GM12878 (cell line): ENCODE measurements at regions not wholly inside any gene's neighbourhood (a gene's known extent, or its start where the extent isn't known, plus 50 kb on each side); places are given as distances from the start of the nearest gene placed in this dataset.

Source experiments
- CREB1 ChIP-seq: IDR thresholded peaks from 2 replicates; pipeline ENCODE4 v1.6.1; 2012; ENCODE audit warnings: low read depth, mild to moderate bottlenecking, inconsistent platforms
- ESRRA ChIP-seq: IDR thresholded peaks from 2 replicates; pipeline ENCODE4 v1.6.1; 2012; ENCODE audit warnings: mild to moderate bottlenecking, low read length, improper control_type of control experiment
- EZH2 ChIP-seq: IDR thresholded peaks from 2 replicates; pipeline ENCODE4 v1.6.1; 2012; ENCODE audit warnings: low read depth, mild to moderate bottlenecking, control low read depth, inconsistent platforms, low read length, borderline replicate concordance; ENCODE audit not compliant: control insufficient read depth
- JUNB ChIP-seq: IDR thresholded peaks from 2 replicates; pipeline ENCODE4 v1.6.1; 2016; ENCODE audit warnings: antibody characterized with exemption, mild to moderate bottlenecking
- PAX8 ChIP-seq: fragments of 450-650 bp; IDR thresholded peaks from 2 replicates; pipeline ENCODE4 v1.6.1; 2017; ENCODE audit warnings: mild to moderate bottlenecking, moderate library complexity
- POLR2A ChIP-seq: IDR thresholded peaks from 2 replicates; pipeline ENCODE4 v1.6.1; 2011; ENCODE audit warnings: low read depth, mild to moderate bottlenecking, low read length
- POLR2AphosphoS5 ChIP-seq: IDR thresholded peaks from 2 replicates; pipeline ENCODE4 v1.6.1; 2011; ENCODE audit warnings: mild to moderate bottlenecking, low read length, inconsistent platforms
- RCOR1 ChIP-seq: conservative IDR thresholded peaks from 2 replicates; pipeline ENCODE4 v1.6.1; 2012; ENCODE audit warnings: low read depth, low read length, improper control_type of control experiment
- SMC3 ChIP-seq: IDR thresholded peaks from 2 replicates; pipeline ENCODE4 v1.6.1; 2011; ENCODE audit warnings: low read length, improper control_type of control experiment, borderline replicate concordance
- ZBED1 ChIP-seq: IDR thresholded peaks from 2 replicates; pipeline ENCODE4 v1.6.1; 2016; ENCODE audit warnings: borderline replicate concordance
- TF ChIP-seq, protein P1 (sequence below): fragments of 450-650 bp; IDR thresholded peaks from 2 replicates; pipeline ENCODE4 v1.6.1; 2016; ENCODE audit warnings: mild to moderate bottlenecking, moderate library complexity, borderline replicate concordance
- TF ChIP-seq, protein P2 (sequence below), 3 experiments: IDR thresholded peaks in 2 of 3; conservative IDR thresholded peaks in 1 of 3; 2 replicates each; pipeline ENCODE4 v1.5.1; 2011; ENCODE audit warnings: low read depth in 3 of 3, low read length in 3 of 3, mild to moderate bottlenecking in 3 of 3, control low read depth in 2 of 3, moderate library complexity in 2 of 3, inconsistent platforms in 1 of 3, mixed read lengths in 1 of 3; ENCODE audit not compliant: control insufficient read depth in 2 of 3, insufficient read depth in 1 of 3; ENCODE audit errors: extremely low read depth in 1 of 3

DNA sequence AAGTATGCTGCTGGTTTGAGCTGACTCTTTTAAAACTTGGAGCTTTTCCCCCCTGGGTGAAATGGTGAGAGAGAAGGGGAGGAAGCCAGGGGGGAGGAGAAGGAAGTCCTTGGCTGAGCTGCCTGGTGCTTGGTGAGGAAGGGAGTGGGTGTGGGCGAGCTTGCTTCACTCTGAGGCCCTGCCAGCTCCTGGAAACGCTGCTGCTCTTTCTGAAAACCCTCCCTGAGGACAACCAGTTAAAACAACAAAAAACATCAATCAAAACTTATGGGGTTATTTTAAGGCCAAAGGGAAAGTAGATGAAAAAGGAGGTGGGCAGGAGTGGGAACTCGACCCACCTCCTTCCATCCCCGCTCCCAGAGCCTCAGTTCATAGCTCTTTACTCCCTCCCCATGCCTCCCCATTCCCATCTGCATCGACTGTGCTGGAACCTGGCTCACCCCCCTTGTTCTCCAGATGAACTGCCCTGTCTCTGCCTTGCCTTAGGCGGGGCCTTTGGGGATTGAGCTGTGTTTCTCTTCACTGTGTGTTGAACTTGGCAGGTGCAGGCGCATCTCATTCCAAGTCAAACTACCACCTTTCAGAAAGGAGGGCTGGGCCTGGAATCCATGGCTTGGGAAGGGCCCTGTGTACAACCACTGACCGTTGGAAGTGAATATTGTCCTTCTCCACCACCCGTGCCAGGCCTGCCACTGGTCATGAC is 166.1 kb downstream of the ZNF621 start:
- TF ChIP-seq EZH2 (no peak), SMC3 (no peak), CREB1 (no peak), RCOR1 (no peak), JUNB (no peak), POLR2A (no peak), POLR2AphosphoS5 (no peak), ZBED1 (no peak), PAX8 (no peak), ESRRA (no peak)
- TF ChIP-seq, protein P1, sequence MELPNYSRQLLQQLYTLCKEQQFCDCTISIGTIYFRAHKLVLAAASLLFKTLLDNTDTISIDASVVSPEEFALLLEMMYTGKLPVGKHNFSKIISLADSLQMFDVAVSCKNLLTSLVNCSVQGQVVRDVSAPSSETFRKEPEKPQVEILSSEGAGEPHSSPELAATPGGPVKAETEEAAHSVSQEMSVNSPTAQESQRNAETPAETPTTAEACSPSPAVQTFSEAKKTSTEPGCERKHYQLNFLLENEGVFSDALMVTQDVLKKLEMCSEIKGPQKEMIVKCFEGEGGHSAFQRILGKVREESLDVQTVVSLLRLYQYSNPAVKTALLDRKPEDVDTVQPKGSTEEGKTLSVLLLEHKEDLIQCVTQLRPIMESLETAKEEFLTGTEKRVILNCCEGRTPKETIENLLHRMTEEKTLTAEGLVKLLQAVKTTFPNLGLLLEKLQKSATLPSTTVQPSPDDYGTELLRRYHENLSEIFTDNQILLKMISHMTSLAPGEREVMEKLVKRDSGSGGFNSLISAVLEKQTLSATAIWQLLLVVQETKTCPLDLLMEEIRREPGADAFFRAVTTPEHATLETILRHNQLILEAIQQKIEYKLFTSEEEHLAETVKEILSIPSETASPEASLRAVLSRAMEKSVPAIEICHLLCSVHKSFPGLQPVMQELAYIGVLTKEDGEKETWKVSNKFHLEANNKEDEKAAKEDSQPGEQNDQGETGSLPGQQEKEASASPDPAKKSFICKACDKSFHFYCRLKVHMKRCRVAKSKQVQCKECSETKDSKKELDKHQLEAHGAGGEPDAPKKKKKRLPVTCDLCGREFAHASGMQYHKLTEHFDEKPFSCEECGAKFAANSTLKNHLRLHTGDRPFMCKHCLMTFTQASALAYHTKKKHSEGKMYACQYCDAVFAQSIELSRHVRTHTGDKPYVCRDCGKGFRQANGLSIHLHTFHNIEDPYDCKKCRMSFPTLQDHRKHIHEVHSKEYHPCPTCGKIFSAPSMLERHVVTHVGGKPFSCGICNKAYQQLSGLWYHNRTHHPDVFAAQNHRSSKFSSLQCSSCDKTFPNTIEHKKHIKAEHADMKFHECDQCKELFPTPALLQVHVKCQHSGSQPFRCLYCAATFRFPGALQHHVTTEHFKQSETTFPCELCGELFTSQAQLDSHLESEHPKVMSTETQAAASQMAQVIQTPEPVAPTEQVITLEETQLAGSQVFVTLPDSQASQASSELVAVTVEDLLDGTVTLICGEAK, result no peak
- TF ChIP-seq, protein P2, sequence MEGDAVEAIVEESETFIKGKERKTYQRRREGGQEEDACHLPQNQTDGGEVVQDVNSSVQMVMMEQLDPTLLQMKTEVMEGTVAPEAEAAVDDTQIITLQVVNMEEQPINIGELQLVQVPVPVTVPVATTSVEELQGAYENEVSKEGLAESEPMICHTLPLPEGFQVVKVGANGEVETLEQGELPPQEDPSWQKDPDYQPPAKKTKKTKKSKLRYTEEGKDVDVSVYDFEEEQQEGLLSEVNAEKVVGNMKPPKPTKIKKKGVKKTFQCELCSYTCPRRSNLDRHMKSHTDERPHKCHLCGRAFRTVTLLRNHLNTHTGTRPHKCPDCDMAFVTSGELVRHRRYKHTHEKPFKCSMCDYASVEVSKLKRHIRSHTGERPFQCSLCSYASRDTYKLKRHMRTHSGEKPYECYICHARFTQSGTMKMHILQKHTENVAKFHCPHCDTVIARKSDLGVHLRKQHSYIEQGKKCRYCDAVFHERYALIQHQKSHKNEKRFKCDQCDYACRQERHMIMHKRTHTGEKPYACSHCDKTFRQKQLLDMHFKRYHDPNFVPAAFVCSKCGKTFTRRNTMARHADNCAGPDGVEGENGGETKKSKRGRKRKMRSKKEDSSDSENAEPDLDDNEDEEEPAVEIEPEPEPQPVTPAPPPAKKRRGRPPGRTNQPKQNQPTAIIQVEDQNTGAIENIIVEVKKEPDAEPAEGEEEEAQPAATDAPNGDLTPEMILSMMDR (IDR thresholded peaks at IDR 0.05 in 2 of 3, conservative IDR thresholded peaks at IDR 0.05 in 1 of 3; ENCODE audit: control insufficient read depth in 2 of 3, extremely low read depth in 1 of 3, insufficient read depth in 1 of 3, low read depth in 3 of 3, low read length in 3 of 3), result no peak
